ENCODE measurements at regions not wholly inside any gene's neighbourhood (a gene's known extent, or its start where the extent isn't known, plus 50 kb on each side); places are given as distances from the start of the nearest gene placed in this dataset.

GRCh38 chr6:168860341-168860740 is 393.3 kb downstream of the THBS2 start:
- TF ChIP-seq POLR2A (IDR thresholded peaks at IDR 0.05) (no peak), CTCF (IDR thresholded peaks at IDR 0.05) (no peak), EP300 (IDR thresholded peaks at IDR 0.05) (no peak)

Data from stomach (tissue), 4 donors.